ENCODE measurements at regions not wholly inside any gene's neighbourhood (a gene's known extent, or its start where the extent isn't known, plus 50 kb on each side); places are given as distances from the start of the nearest gene placed in this dataset.
"Not testable (repeated sequence)": the region's sequence is repeated elsewhere in the genome, so short reads cannot be mapped to it uniquely, and the experiment has no call there.

DNA sequence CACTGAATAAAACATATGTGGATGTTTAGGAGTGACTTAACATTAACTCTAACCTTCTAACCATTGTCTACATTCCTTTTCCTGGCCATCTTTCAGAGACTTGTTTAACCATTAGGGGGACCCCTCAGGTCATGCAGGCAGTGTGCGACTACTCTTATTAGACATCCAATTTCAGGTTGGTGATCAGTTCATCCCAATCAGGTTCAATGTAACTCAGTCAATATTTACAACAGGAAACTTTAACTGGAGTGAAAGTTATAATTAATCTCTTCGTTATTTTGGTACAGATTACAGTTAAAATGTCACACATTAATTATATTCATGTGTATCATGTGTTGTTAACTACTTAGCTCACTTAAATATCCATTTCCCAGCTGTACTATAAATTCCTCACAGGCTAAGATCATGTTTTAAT lies 68.8 kb upstream of the RGS1 start:
- Histone ChIP-seq H3K27me3 (ENCODE audit: insufficient read depth, low read length) (no peaks in the 10 kb centered on the region), H3K4me1 (ENCODE audit: insufficient read depth, low read length) (no peaks in the 10 kb centered on the region), H3K4me3 (ENCODE audit: low read length in 2 of 2) (no peak overlapping the region), H3K27ac (ENCODE audit: low read depth, low read length) (no peak overlapping the region), H3K36me3 (ENCODE audit: insufficient read depth, low read length) (no peaks in the 10 kb centered on the region), H3K9me3 (ENCODE audit: control insufficient read depth in 1 of 2, low read length in 2 of 2) (no peaks in the 10 kb centered on the region)
- Mint-ChIP-seq H3K9me3 (no peaks in the 10 kb centered on the region), H3K4me3 (no peak overlapping the region), H3K36me3 (no peaks in the 10 kb centered on the region), H3K27ac (no peak overlapping the region), H3K4me1 (no peaks in the 10 kb centered on the region), H3K27me3 (no peaks in the 10 kb centered on the region)
- ChIA-PET CTCF (ENCODE audit: partially characterized antibody) (interaction anchor here (0.9 to 1.9 kb wide), 9 partner anchors 8 to 105 kb away, joined by 3 to 24 read pairs (median 5); no protein-coding TSS in a partner anchor), POLR2A (ENCODE audit: partially characterized antibody) (interaction anchor here (1.0 to 1.2 kb wide), 2 partner anchors 73 to 102 kb away, joined by 3 read pairs; no protein-coding TSS in a partner anchor)
- no peak for DNase-seq
- intact Hi-C loops (cut with micrococcal nuclease): loop anchor here (1.0 kb wide), 1 partner anchor 74 kb away; no protein-coding TSS in a partner anchor

DNA sequence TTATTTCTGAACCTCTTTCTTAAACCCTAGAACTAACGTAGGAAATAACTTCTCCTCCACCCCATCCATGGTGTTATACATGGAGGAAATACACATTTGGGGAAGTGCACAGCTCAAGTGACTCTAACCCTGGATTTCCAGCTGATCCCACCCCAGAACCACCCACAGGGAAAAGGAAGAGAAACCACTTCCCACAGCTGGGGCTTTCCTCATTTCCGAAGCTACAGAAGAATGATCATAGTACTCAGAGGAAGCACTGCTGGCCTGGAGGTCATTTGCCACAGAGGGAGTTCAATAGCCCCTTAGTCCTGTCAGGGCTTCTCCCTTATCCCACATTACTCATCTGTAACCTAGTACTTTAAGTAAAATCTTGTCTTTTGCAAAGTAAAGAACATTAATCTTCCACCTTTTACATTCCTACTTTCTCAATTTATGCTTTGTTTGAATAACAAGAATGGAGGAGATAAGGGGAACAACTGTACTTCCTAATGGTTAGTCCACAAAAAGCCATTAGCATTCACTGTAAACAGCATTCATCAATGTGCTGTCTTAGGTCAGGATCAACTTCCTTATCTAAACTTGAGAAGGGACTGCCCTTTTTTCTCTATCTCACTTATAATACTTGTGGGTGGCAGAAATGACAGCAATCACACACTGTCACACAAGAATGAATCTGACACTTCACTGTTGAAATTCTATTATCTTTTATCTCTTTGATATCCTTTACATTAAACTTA lies 63.0 kb upstream of the RGS1 start:
- ChIA-PET CTCF (ENCODE audit: partially characterized antibody) (no interaction called here), POLR2A (ENCODE audit: partially characterized antibody) (no interaction called here)
- DNase-seq: no peak
- no peaks in the 10 kb centered on the region for H3K9me3 ChIP-seq (ENCODE audit: control insufficient read depth in 1 of 2, low read length in 2 of 2)
- no peak overlapping the region for H3K27ac ChIP-seq (ENCODE audit: low read depth, low read length)
- Mint-ChIP-seq H3K4me1 (peaks cover 24 to 37% (median 33%) of the 10 kb centered on the region in 4 donors), H3K27ac (peak overlapping the region in 4 of 7 donors; percentile 9 to 70 (median 46)), H3K4me3 (no peak overlapping the region), H3K36me3 (no peaks in the 10 kb centered on the region), H3K27me3 (no peaks in the 10 kb centered on the region), H3K9me3 (no peaks in the 10 kb centered on the region)
- H3K36me3 ChIP-seq (ENCODE audit: insufficient read depth, low read length): no peaks in the 10 kb centered on the region
- peaks cover 26% of the 10 kb centered on the region for H3K4me1 ChIP-seq (ENCODE audit: insufficient read depth, low read length)
- no peak overlapping the region for H3K4me3 ChIP-seq (ENCODE audit: low read length in 2 of 2)
- H3K27me3 ChIP-seq (ENCODE audit: insufficient read depth, low read length): no peaks in the 10 kb centered on the region
- intact Hi-C loops (cut with micrococcal nuclease): no loop called here

DNA sequence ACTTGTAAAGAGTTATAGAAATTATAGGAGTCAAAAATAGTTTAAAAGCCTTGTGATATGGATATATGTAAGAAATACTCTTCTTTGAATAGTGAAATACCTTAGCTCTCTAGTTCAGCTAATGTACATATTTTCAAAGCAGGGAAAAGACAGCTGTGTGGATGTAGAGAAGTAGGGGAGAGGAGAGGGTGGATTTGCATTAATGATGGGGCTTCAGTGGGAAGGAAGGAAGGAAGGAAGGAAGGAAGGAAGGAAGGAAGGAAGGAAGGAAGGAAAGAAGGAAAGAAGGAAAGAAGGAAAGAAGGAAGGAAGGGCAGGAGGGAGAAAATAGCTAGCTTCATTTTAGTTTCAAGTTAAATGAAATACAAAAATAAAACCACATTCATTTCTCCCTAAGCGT lies 62.4 kb upstream of the RGS1 start:
- H3K36me3 Mint-ChIP-seq: no peaks in the 10 kb centered on the region
- peaks cover 28% of the 10 kb centered on the region for H3K4me1 ChIP-seq (ENCODE audit: insufficient read depth, low read length)

DNA sequence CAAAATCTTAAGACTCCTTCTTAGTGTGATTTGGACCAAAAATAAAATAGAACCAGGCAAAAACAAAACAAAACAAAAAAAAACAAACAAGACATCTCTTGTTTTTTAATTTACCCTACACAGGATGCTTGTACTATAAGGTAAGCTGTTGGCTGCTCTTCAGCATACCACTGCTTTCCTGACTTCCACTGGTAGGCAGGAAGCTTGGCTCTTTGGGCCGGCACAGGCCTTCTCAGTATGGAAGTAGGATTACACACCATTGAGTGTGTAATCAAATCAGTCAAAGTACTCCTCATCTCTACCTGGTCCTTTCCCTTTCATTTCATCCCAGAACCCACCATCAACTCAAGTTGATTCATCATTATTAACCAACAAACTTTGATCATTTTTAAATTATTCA lies 61.9 kb upstream of the RGS1 start:
- POLR2A ChIA-PET (ENCODE audit: partially characterized antibody): no interaction called here
- peaks cover 26 to 40% (median 35%) of the 10 kb centered on the region in 4 donors for H3K4me1 Mint-ChIP-seq
- H3K27me3 Mint-ChIP-seq: no peaks in the 10 kb centered on the region
- Histone ChIP-seq H3K4me1 (ENCODE audit: insufficient read depth, low read length) (peaks cover 28% of the 10 kb centered on the region), H3K27me3 (ENCODE audit: insufficient read depth, low read length) (no peaks in the 10 kb centered on the region), H3K4me3 (ENCODE audit: low read length in 2 of 2) (no peak overlapping the region), H3K9me3 (ENCODE audit: control insufficient read depth in 1 of 2, low read length in 2 of 2) (no peaks in the 10 kb centered on the region), H3K27ac (ENCODE audit: low read depth, low read length) (no peak overlapping the region), H3K36me3 (ENCODE audit: insufficient read depth, low read length) (no peaks in the 10 kb centered on the region)
- CTCF ChIA-PET (ENCODE audit: partially characterized antibody): no interaction called here
- no peak for DNase-seq
- no peak overlapping the region for H3K4me3 Mint-ChIP-seq
- no peaks in the 10 kb centered on the region for H3K9me3 Mint-ChIP-seq
- intact Hi-C loops (cut with micrococcal nuclease): no loop called here
- no peaks in the 10 kb centered on the region for H3K36me3 Mint-ChIP-seq
- H3K27ac Mint-ChIP-seq: peak overlapping the region in 2 of 7 donors; percentile 16 to 53

More for the DNA sequence above, 62.4 kb upstream of the RGS1 start:
- H3K4me1 Mint-ChIP-seq: peaks cover 26 to 40% (median 35%) of the 10 kb centered on the region in 4 donors
- no peak for DNase-seq
- Histone ChIP-seq H3K36me3 (ENCODE audit: insufficient read depth, low read length) (no peaks in the 10 kb centered on the region), H3K4me3 (ENCODE audit: low read length in 2 of 2) (no peak overlapping the region), H3K27ac (ENCODE audit: low read depth, low read length) (no peak overlapping the region), H3K9me3 (ENCODE audit: control insufficient read depth in 1 of 2, low read length in 2 of 2) (no peaks in the 10 kb centered on the region), H3K27me3 (ENCODE audit: insufficient read depth, low read length) (no peaks in the 10 kb centered on the region)
- ChIA-PET CTCF (ENCODE audit: partially characterized antibody) (no interaction called here), POLR2A (ENCODE audit: partially characterized antibody) (no interaction called here)
- H3K27me3 Mint-ChIP-seq: no peaks in the 10 kb centered on the region
- no peak overlapping the region for H3K4me3 Mint-ChIP-seq
- intact Hi-C loops (cut with micrococcal nuclease): no loop called here
- H3K9me3 Mint-ChIP-seq: no peaks in the 10 kb centered on the region
- peak overlapping the region in 1 of 7 donors; percentile 0 for H3K27ac Mint-ChIP-seq

DNA sequence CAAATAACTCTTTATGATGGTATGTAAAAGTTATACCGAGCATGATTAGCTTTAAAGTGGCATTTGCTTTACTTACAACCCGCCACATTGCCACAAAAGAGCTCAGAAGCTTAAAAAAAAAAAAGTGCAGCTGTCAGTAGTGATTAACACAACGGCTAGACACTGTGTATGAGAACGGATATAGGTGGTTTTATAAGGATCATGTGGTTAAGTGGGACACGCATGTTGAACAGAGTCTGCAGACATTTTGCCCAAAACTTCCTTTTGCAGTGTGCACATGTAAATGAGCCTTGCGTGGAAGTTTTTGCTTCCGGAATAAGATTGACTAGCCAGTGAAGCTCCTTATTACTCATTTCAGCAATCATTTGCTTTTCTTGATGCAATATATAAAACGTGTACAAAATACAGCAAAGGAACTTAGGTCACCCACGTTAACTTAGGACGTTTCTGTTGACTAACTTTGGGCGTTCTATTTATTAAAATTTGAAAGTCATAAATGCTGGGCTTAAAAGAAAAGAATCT lies 58.7 kb upstream of the RGS1 start:
- Histone ChIP-seq H3K4me1 (ENCODE audit: insufficient read depth, low read length) (peaks cover 28% of the 10 kb centered on the region), H3K4me3 (ENCODE audit: low read length in 2 of 2) (no peak overlapping the region), H3K27me3 (ENCODE audit: insufficient read depth, low read length) (no peaks in the 10 kb centered on the region), H3K36me3 (ENCODE audit: insufficient read depth, low read length) (no peaks in the 10 kb centered on the region), H3K27ac (ENCODE audit: low read depth, low read length) (peak overlapping the region; percentile 35), H3K9me3 (ENCODE audit: control insufficient read depth in 1 of 2, low read length in 2 of 2) (no peaks in the 10 kb centered on the region)
- Mint-ChIP-seq H3K36me3 (no peaks in the 10 kb centered on the region), H3K4me3 (peak overlapping the region; percentile 56 to 83 (median 76)), H3K27ac (peak overlapping the region; percentile 81 to 98 (median 94)), H3K27me3 (no peaks in the 10 kb centered on the region), H3K9me3 (no peaks in the 10 kb centered on the region), H3K4me1 (peaks cover 28 to 47% (median 38%) of the 10 kb centered on the region in 4 donors)
- ChIA-PET POLR2A (ENCODE audit: partially characterized antibody) (interaction anchor here (0.9 to 2.3 kb wide), 16 partner anchors 13 to 92 kb away, joined by 3 to 14 read pairs (median 4); partner anchors contain the start of gene RGS1), CTCF (ENCODE audit: partially characterized antibody) (interaction anchor here (0.9 to 4.4 kb wide), 9 partner anchors 10 to 92 kb away, joined by 3 to 31 read pairs (median 3); no protein-coding TSS in a partner anchor)
- intact Hi-C loops (cut with micrococcal nuclease): loop anchor here (1.0 to 5.0 kb wide), 6 partner anchors 10 to 292 kb away; partner anchors contain the start of genes RGS1 and RGS2
- DNase-seq: peak; percentile 83 to 90 (median 86)

DNA sequence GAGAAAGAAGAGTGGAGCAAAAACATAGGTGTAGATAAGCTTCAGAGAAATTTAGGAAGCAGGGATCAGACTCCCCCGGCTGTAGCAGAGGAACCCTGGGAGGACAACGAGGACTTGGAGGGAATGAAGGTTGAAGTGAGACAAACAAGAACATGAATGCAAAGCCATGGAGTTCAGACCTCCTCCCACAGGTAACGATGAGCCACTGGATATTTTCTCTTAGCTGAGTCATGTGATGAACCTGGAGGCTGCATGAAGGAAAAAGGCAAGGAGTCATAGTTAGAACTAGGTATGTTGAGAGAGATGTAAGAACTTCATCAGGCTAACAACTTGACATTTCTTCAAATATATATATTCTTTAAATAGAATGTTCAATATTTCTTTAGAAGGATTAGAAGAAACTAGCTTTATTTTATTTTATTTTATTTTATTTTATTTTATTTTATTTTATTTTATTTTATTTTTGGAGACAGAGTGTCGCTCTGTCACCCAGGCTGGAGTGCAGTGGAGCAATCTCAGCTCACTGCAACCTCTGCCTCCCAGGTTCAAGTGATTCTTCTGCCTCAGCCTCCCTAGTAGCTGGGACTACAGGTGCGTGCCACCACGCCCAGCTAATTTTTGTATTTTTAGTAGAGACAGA lies 57.7 kb upstream of the RGS1 start:
- H3K4me3 ChIP-seq (ENCODE audit: low read length in 2 of 2); H3K36me3 ChIP-seq (ENCODE audit: insufficient read depth, low read length); H3K9me3 Mint-ChIP-seq; H3K27me3 Mint-ChIP-seq; H3K36me3 Mint-ChIP-seq; H3K9me3 ChIP-seq (ENCODE audit: control insufficient read depth in 1 of 2, low read length in 2 of 2); H3K27me3 ChIP-seq (ENCODE audit: insufficient read depth, low read length): not testable (repeated sequence)
- Mint-ChIP-seq H3K4me1 (peaks cover 25 to 38% (median 31%) of the 10 kb centered on the region in 4 donors), H3K27ac (peak overlapping the region; percentile 81 to 98 (median 94)), H3K4me3 (peak overlapping the region in 2 of 8 donors; percentile 0 to 13)
- H3K4me1 ChIP-seq (ENCODE audit: insufficient read depth, low read length): peaks cover 28% of the 10 kb centered on the region
- ChIA-PET POLR2A (ENCODE audit: partially characterized antibody) (interaction anchor here (1.2 to 2.1 kb wide), 5 partner anchors 22 to 58 kb away, joined by 4 to 14 read pairs (median 11); partner anchors contain the start of gene RGS1), CTCF (ENCODE audit: partially characterized antibody) (interaction anchor here (1.0 to 4.4 kb wide), 5 partner anchors 11 to 61 kb away, joined by 3 to 31 read pairs (median 5); no protein-coding TSS in a partner anchor)
- intact Hi-C loops (cut with micrococcal nuclease): loop anchor here (1.0 to 5.0 kb wide), 4 partner anchors 9 to 291 kb away; partner anchors contain the start of gene RGS2
- DNase-seq: peak in 1 of 5 donors; percentile 33
- H3K27ac ChIP-seq (ENCODE audit: low read depth, low read length): peak overlapping the region; percentile 35

DNA sequence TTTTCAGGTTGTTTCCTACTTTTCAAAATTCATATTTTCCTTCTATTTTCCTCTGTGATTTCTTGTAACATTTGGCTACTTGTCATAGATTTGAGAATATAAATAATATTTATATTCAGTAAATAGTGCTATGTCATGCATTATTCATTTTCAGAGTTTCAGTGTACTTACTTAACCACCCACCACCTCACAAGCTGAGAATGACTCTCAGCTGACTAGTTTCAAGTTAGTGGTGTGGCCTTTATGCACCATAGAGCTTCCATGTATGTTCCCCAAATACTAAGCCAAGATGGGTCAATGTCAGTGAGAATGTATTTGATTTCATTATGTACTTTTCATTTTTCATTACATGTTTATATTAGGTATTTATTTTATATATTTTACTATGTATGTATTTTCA lies 56.9 kb upstream of the RGS1 start:
- DNase-seq: no peak
- H3K27me3 ChIP-seq (ENCODE audit: insufficient read depth, low read length): no peaks in the 10 kb centered on the region
- H3K4me3 ChIP-seq (ENCODE audit: low read length in 2 of 2): no peak overlapping the region
- Mint-ChIP-seq H3K27me3 (no peaks in the 10 kb centered on the region), H3K4me1 (peaks cover 22 to 33% (median 26%) of the 10 kb centered on the region in 4 donors), H3K9me3 (no peaks in the 10 kb centered on the region), H3K36me3 (no peaks in the 10 kb centered on the region), H3K4me3 (no peak overlapping the region), H3K27ac (peak overlapping the region in 1 of 7 donors; percentile 38)
- H3K27ac ChIP-seq (ENCODE audit: low read depth, low read length): no peak overlapping the region
- H3K9me3 ChIP-seq (ENCODE audit: control insufficient read depth in 1 of 2, low read length in 2 of 2): no peaks in the 10 kb centered on the region
- intact Hi-C loops (cut with micrococcal nuclease): loop anchor here (5.0 kb wide), 1 partner anchor 34 kb away; no protein-coding TSS in a partner anchor
- CTCF ChIA-PET (ENCODE audit: partially characterized antibody): no interaction called here
- no peaks in the 10 kb centered on the region for H3K36me3 ChIP-seq (ENCODE audit: insufficient read depth, low read length)
- H3K4me1 ChIP-seq (ENCODE audit: insufficient read depth, low read length): peaks cover 28% of the 10 kb centered on the region
- POLR2A ChIA-PET (ENCODE audit: partially characterized antibody): interaction anchor here (1.1 kb wide), 1 partner anchor 59 kb away, joined by 4 read pairs; no protein-coding TSS in a partner anchor

Data from CD4-positive, alpha-beta memory T cell (primary cell).